ENCODE measurements at regions not wholly inside any gene's neighbourhood (a gene's known extent, or its start where the extent isn't known, plus 50 kb on each side); places are given as distances from the start of the nearest gene placed in this dataset.

DNA sequence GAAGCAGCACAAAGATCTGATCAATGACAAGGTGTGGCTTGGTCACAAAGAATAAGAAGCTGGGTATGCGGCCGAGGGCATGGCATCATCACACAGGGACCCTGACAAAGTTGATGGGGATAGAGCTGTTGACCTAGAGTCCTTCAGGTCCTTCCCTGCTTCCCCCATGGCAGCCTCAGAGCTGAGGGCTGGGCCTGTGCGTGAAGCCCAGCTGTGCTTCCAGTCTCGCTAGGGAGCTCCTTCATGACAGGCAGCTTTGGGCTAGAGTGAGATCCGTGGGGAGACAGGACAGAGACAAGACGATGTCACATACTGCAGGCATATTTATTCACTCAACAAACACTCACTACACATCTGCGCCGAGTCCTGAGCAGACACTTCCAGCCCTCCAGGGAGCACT, 56.4 kb upstream of the NEURL1B start:
- TF ChIP-seq, protein P1, sequence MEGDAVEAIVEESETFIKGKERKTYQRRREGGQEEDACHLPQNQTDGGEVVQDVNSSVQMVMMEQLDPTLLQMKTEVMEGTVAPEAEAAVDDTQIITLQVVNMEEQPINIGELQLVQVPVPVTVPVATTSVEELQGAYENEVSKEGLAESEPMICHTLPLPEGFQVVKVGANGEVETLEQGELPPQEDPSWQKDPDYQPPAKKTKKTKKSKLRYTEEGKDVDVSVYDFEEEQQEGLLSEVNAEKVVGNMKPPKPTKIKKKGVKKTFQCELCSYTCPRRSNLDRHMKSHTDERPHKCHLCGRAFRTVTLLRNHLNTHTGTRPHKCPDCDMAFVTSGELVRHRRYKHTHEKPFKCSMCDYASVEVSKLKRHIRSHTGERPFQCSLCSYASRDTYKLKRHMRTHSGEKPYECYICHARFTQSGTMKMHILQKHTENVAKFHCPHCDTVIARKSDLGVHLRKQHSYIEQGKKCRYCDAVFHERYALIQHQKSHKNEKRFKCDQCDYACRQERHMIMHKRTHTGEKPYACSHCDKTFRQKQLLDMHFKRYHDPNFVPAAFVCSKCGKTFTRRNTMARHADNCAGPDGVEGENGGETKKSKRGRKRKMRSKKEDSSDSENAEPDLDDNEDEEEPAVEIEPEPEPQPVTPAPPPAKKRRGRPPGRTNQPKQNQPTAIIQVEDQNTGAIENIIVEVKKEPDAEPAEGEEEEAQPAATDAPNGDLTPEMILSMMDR (conservative IDR thresholded peaks at IDR 0.05; ENCODE audit: low read depth in 2 of 2) = no peak
- TF ChIP-seq POLR2AphosphoS5 (IDR thresholded peaks at IDR 0.05; ENCODE audit: low read depth) = no peak
- TF ChIP-seq, protein P2, sequence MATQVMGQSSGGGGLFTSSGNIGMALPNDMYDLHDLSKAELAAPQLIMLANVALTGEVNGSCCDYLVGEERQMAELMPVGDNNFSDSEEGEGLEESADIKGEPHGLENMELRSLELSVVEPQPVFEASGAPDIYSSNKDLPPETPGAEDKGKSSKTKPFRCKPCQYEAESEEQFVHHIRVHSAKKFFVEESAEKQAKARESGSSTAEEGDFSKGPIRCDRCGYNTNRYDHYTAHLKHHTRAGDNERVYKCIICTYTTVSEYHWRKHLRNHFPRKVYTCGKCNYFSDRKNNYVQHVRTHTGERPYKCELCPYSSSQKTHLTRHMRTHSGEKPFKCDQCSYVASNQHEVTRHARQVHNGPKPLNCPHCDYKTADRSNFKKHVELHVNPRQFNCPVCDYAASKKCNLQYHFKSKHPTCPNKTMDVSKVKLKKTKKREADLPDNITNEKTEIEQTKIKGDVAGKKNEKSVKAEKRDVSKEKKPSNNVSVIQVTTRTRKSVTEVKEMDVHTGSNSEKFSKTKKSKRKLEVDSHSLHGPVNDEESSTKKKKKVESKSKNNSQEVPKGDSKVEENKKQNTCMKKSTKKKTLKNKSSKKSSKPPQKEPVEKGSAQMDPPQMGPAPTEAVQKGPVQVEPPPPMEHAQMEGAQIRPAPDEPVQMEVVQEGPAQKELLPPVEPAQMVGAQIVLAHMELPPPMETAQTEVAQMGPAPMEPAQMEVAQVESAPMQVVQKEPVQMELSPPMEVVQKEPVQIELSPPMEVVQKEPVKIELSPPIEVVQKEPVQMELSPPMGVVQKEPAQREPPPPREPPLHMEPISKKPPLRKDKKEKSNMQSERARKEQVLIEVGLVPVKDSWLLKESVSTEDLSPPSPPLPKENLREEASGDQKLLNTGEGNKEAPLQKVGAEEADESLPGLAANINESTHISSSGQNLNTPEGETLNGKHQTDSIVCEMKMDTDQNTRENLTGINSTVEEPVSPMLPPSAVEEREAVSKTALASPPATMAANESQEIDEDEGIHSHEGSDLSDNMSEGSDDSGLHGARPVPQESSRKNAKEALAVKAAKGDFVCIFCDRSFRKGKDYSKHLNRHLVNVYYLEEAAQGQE (IDR thresholded peaks at IDR 0.05; ENCODE audit: unreplicated experiment) = no peak
- TF ChIP-seq NANOG (IDR thresholded peaks at IDR 0.05; ENCODE audit: borderline replicate concordance) = no peak
- no peak for TF ChIP-seq EZH2 (IDR thresholded peaks at IDR 0.05; ENCODE audit: low read depth, unreplicated experiment)
- TF ChIP-seq, protein P3, sequence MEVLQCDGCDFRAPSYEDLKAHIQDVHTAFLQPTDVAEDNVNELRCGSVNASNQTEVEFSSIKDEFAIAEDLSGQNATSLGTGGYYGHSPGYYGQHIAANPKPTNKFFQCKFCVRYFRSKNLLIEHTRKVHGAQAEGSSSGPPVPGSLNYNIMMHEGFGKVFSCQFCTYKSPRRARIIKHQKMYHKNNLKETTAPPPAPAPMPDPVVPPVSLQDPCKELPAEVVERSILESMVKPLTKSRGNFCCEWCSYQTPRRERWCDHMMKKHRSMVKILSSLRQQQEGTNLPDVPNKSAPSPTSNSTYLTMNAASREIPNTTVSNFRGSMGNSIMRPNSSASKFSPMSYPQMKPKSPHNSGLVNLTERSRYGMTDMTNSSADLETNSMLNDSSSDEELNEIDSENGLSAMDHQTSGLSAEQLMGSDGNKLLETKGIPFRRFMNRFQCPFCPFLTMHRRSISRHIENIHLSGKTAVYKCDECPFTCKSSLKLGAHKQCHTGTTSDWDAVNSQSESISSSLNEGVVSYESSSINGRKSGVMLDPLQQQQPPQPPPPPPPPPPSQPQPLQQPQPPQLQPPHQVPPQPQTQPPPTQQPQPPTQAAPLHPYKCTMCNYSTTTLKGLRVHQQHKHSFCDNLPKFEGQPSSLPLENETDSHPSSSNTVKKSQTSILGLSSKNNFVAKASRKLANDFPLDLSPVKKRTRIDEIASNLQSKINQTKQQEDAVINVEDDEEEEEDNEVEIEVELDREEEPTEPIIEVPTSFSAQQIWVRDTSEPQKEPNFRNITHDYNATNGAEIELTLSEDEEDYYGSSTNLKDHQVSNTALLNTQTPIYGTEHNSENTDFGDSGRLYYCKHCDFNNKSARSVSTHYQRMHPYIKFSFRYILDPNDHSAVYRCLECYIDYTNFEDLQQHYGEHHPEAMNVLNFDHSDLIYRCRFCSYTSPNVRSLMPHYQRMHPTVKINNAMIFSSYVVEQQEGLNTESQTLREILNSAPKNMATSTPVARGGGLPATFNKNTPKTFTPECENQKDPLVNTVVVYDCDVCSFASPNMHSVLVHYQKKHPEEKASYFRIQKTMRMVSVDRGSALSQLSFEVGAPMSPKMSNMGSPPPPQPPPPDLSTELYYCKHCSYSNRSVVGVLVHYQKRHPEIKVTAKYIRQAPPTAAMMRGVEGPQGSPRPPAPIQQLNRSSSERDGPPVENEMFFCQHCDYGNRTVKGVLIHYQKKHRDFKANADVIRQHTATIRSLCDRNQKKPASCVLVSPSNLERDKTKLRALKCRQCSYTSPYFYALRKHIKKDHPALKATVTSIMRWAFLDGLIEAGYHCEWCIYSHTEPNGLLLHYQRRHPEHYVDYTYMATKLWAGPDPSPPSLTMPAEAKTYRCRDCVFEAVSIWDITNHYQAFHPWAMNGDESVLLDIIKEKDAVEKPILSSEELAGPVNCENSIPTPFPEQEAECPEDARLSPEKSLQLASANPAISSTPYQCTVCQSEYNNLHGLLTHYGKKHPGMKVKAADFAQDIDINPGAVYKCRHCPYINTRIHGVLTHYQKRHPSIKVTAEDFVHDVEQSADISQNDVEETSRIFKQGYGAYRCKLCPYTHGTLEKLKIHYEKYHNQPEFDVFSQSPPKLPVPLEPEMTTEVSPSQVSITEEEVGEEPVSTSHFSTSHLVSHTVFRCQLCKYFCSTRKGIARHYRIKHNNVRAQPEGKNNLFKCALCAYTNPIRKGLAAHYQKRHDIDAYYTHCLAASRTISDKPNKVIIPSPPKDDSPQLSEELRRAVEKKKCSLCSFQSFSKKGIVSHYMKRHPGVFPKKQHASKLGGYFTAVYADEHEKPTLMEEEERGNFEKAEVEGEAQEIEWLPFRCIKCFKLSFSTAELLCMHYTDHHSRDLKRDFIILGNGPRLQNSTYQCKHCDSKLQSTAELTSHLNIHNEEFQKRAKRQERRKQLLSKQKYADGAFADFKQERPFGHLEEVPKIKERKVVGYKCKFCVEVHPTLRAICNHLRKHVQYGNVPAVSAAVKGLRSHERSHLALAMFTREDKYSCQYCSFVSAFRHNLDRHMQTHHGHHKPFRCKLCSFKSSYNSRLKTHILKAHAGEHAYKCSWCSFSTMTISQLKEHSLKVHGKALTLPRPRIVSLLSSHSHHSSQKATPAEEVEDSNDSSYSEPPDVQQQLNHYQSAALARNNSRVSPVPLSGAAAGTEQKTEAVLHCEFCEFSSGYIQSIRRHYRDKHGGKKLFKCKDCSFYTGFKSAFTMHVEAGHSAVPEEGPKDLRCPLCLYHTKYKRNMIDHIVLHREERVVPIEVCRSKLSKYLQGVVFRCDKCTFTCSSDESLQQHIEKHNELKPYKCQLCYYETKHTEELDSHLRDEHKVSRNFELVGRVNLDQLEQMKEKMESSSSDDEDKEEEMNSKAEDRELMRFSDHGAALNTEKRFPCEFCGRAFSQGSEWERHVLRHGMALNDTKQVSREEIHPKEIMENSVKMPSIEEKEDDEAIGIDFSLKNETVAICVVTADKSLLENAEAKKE (CRISPR knock-in tag; IDR thresholded peaks at IDR 0.05) = no peak
- no peak for TF ChIP-seq JUNB (IDR thresholded peaks at IDR 0.05; ENCODE audit: unreplicated experiment)
- no peak for TF ChIP-seq EZH2phosphoT487 (IDR thresholded peaks at IDR 0.05; ENCODE audit: unreplicated experiment)
